Fibroblast of lung (primary cell): ENCODE measurements at regions not wholly inside any gene's neighbourhood (a gene's known extent, or its start where the extent isn't known, plus 50 kb on each side); places are given as distances from the start of the nearest gene placed in this dataset.
A peak's percentile ranks its signal among the peaks of the same experiment; 100 is the strongest.
"Not testable (repeated sequence)": the region's sequence is repeated elsewhere in the genome, so short reads cannot be mapped to it uniquely, and the experiment has no call there.

ENCODE experiments used
- DNase-seq, 2 donors: peaks; one replicate each; pipeline versions ENCODE4 v3.0.0 to v3.0.0-alpha.2; 2010; ENCODE audit warnings: low read depth in 2 of 2
- H2AFZ ChIP-seq: 2 replicates; pipeline ENCODE4 v1.5.1; 2012; ENCODE audit warnings: low read length, control low read depth, inconsistent platforms
- H3K27ac ChIP-seq: 2 replicates; pipeline ENCODE4 v1.5.1; 2011; ENCODE audit warnings: low read length, control low read depth; ENCODE audit not compliant: insufficient read depth
- H3K27me3 ChIP-seq: 2 replicates; pipeline ENCODE4 v1.5.1; 2011; ENCODE audit warnings: mild to moderate bottlenecking, low read length; ENCODE audit not compliant: control insufficient read depth, insufficient read depth
- H3K36me3 ChIP-seq: 2 replicates; pipeline ENCODE4 v1.5.1; 2011; ENCODE audit warnings: low read length; ENCODE audit not compliant: control insufficient read depth, insufficient read depth
- H3K4me1 ChIP-seq: 2 replicates; pipeline ENCODE4 v1.5.1; 2011; ENCODE audit warnings: low read length; ENCODE audit not compliant: control insufficient read depth, insufficient read depth; ENCODE audit errors: extremely low read depth
- H3K4me2 ChIP-seq: 2 replicates; pipeline ENCODE4 v1.5.1; 2011; ENCODE audit warnings: low read length, control low read depth; ENCODE audit not compliant: insufficient read depth; ENCODE audit errors: extremely low read depth
- H3K4me3 ChIP-seq, 4 experiments: fragments of 200-600 bp in 1 of 4; sonication (generic) in 1 of 4; replicated peaks in 1 of 4; 2 replicates each; pipeline ENCODE4 v1.5.1; 2011 to 2016; ENCODE audit warnings: low read length in 4 of 4, low read depth in 3 of 4, mild to moderate bottlenecking in 3 of 4, control low read depth in 2 of 4, inconsistent platforms in 1 of 4, mixed read lengths in 1 of 4; ENCODE audit not compliant: insufficient read depth in 1 of 4; ENCODE audit errors: control extremely low read depth in 1 of 4
- H3K79me2 ChIP-seq: 2 replicates; pipeline ENCODE4 v1.5.1; 2012; ENCODE audit warnings: mild to moderate bottlenecking, low read length, inconsistent platforms; ENCODE audit not compliant: control insufficient read depth, insufficient read depth
- H3K9ac ChIP-seq: 2 replicates; pipeline ENCODE4 v1.5.1; 2011; ENCODE audit warnings: mild to moderate bottlenecking, low read length, control low read depth; ENCODE audit not compliant: insufficient read depth
- H3K9me3 ChIP-seq: 2 replicates; pipeline ENCODE4 v1.5.1; 2012; ENCODE audit warnings: low read depth, low read length; ENCODE audit not compliant: control insufficient read depth, insufficient read depth
- H4K20me1 ChIP-seq: 2 replicates; pipeline ENCODE4 v1.5.1; 2011; ENCODE audit warnings: low read length; ENCODE audit not compliant: control insufficient read depth, insufficient read depth; ENCODE audit errors: extremely low read depth
- EZH2 ChIP-seq: IDR thresholded peaks from 2 replicates; pipeline ENCODE4 v1.5.1; 2012; ENCODE audit warnings: low read length, control low read depth, mild to moderate bottlenecking; ENCODE audit errors: missing control alignments
- TF ChIP-seq, protein P1 (sequence below), 2 donors: IDR thresholded peaks in 1 of 2; conservative IDR thresholded peaks in 1 of 2; 1 replicate in 1 of 2; 2 replicates in 1 of 2; pipeline ENCODE4 v1.5.1; 2011 to 2012; ENCODE audit warnings: low read length in 2 of 2, control low read depth in 1 of 2, inconsistent platforms in 1 of 2, low read depth in 1 of 2, mild to moderate bottlenecking in 1 of 2

DNA sequence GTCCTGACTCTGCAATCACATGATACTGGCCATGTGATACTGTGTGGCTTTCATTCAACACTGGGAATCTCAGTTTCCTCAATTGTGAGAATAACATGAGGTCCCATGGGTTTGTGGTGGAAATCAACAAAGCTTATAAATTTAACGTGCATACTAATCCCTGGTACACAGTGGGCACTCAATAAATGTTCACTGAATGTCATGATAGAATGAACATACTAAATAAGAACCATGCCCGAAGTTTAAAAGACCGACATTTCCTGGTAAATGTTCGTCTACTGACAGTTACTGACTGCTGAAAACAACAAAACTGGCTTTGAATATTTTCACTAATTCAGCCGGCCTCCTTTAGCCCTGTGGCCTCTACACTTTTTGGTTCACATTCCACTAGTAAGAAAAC lies 62.3 kb upstream of the CCT8L2 start:
- no peaks in the 10 kb centered on the region for H3K79me2 ChIP-seq
- H3K27ac ChIP-seq: no peak overlapping the region
- no peaks in the 10 kb centered on the region for H4K20me1 ChIP-seq
- TF ChIP-seq, protein P1, sequence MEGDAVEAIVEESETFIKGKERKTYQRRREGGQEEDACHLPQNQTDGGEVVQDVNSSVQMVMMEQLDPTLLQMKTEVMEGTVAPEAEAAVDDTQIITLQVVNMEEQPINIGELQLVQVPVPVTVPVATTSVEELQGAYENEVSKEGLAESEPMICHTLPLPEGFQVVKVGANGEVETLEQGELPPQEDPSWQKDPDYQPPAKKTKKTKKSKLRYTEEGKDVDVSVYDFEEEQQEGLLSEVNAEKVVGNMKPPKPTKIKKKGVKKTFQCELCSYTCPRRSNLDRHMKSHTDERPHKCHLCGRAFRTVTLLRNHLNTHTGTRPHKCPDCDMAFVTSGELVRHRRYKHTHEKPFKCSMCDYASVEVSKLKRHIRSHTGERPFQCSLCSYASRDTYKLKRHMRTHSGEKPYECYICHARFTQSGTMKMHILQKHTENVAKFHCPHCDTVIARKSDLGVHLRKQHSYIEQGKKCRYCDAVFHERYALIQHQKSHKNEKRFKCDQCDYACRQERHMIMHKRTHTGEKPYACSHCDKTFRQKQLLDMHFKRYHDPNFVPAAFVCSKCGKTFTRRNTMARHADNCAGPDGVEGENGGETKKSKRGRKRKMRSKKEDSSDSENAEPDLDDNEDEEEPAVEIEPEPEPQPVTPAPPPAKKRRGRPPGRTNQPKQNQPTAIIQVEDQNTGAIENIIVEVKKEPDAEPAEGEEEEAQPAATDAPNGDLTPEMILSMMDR (conservative IDR thresholded peaks at IDR 0.05 in 1 of 2, IDR thresholded peaks at IDR 0.05 in 1 of 2; ENCODE audit: low read depth in 1 of 2, low read length in 2 of 2): no peak
- TF ChIP-seq EZH2: no peak
- no peaks in the 10 kb centered on the region for H3K9me3 ChIP-seq
- H2AFZ ChIP-seq: no peak overlapping the region
- no peak overlapping the region for H3K4me3 ChIP-seq
- no peaks in the 10 kb centered on the region for H3K36me3 ChIP-seq
- H3K9ac ChIP-seq: no peak overlapping the region
- H3K4me1 ChIP-seq: no peaks in the 10 kb centered on the region
- no peaks in the 10 kb centered on the region for H3K27me3 ChIP-seq
- H3K4me2 ChIP-seq: no peak overlapping the region
- no peak for DNase-seq

DNA sequence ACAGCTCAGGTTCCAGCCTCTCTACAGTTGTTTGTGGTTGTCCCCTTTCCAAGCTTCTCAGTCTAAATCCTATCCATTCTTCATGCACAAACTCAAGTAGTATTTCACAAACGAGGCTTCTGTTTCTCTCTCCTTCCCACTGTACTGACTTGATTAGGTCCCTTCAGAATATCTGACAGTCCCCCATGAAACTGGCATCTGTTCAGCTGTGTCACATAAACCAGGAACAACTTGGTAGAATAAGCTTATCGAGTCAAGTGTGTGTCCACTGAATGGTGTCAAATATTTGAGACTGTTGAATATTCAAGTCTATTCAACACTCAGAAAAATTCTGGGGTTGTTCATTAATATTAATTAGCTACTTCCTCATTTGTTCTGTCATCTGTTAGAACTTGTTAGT lies 61.7 kb upstream of the CCT8L2 start:
- not testable (repeated sequence) for H3K36me3 ChIP-seq, H3K4me2 ChIP-seq, H3K9me3 ChIP-seq, H3K9ac ChIP-seq, H4K20me1 ChIP-seq, DNase-seq, H3K27me3 ChIP-seq, H2AFZ ChIP-seq, H3K27ac ChIP-seq, H3K4me1 ChIP-seq, H3K4me3 ChIP-seq, H3K79me2 ChIP-seq

DNA sequence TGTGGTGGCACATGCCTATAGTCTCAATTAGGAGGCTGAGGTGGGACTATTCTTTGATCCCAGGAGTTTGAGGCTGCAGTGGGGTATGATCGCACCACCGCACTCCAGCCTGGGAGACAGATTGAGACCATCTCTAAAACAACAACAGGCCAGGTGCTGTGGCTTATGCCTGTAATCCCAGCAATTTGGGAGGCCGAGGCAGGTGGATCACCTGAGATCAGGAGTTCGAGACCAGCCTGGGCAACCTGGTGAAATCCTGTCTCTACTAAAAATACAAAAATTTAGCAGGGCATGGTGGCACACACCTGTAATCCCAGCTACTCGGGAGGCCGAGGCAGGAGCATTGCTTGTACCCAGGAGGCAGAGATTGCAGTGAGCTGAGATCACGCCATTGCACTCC lies 60.6 kb upstream of the CCT8L2 start:
- not testable (repeated sequence) for H3K4me2 ChIP-seq, DNase-seq, H3K27me3 ChIP-seq, H3K79me2 ChIP-seq, H4K20me1 ChIP-seq, H3K4me1 ChIP-seq, H3K36me3 ChIP-seq, H2AFZ ChIP-seq, H3K9me3 ChIP-seq, H3K9ac ChIP-seq, H3K27ac ChIP-seq, H3K4me3 ChIP-seq

DNA sequence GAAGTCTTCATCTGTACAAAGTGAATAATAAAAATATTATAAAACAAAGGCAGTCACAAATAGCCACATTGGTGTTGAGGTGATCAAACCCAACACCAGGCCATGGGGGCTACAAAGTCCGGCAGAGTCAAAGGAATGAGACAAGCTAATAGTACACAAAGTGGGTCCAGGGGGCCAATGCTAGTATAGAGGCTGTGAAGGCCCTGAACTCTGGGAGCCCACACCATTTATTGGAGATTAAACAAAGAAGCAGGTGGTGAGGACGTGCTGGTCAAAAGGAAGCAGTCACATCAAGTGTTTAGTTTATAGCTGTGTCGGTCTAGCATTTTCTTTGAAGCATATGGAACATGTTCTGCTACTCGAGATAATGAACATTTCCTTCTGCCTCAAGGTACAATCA lies 58.6 kb upstream of the CCT8L2 start:
- no peak overlapping the region for H3K4me2 ChIP-seq
- peak in 1 of 2 donors; percentile 0 for DNase-seq
- H3K79me2 ChIP-seq: no peaks in the 10 kb centered on the region
- no peaks in the 10 kb centered on the region for H3K9me3 ChIP-seq
- H3K9ac ChIP-seq: no peak overlapping the region
- H2AFZ ChIP-seq: no peak overlapping the region
- no peaks in the 10 kb centered on the region for H3K27me3 ChIP-seq
- H3K27ac ChIP-seq: no peak overlapping the region
- no peaks in the 10 kb centered on the region for H3K4me1 ChIP-seq
- no peaks in the 10 kb centered on the region for H3K36me3 ChIP-seq
- H4K20me1 ChIP-seq: no peaks in the 10 kb centered on the region
- no peak for TF ChIP-seq EZH2
- TF ChIP-seq, protein P1 (conservative IDR thresholded peaks at IDR 0.05 in 1 of 2, IDR thresholded peaks at IDR 0.05 in 1 of 2; ENCODE audit: low read depth in 1 of 2, low read length in 2 of 2): no peak
- no peak overlapping the region for H3K4me3 ChIP-seq
